Breast epithelium (tissue), 4 donors: ENCODE measurements at regions not wholly inside any gene's neighbourhood (a gene's known extent, or its start where the extent isn't known, plus 50 kb on each side); places are given as distances from the start of the nearest gene placed in this dataset.

ENCODE experiments used
- DNase-seq, 2 donors: peaks; one replicate each; pipeline ENCODE4 v3.0.0-alpha.2; 2019; ENCODE audit warnings: low spot score in 2 of 2
- H3K27ac ChIP-seq, 2 donors: fragments of 200-600 bp; sonication (generic) in 1 of 2; one replicate each; pipeline ENCODE4 v1.5.1; 2016 to 2019; ENCODE audit warnings: mild to moderate bottlenecking in 1 of 2
- H3K27me3 ChIP-seq, 2 donors: fragments of 200-600 bp; sonication (generic) in 1 of 2; one replicate each; pipeline versions ENCODE4 v1.5.1 to v1.6.0; 2017 to 2019; ENCODE audit warnings: control low read depth in 1 of 2, mild to moderate bottlenecking in 1 of 2
- H3K36me3 ChIP-seq: fragments of 200-600 bp; one replicate; pipeline ENCODE4 v1.5.1; 2019
- H3K4me1 ChIP-seq, 2 donors: fragments of 200-600 bp; sonication (generic); one replicate each; pipeline ENCODE4 v1.5.1; 2016 to 2019; ENCODE audit warnings: control low read depth in 1 of 2
- H3K4me3 ChIP-seq, 3 donors: fragments of 200-600 bp; sonication (generic); 1 replicate in 2 of 3; 2 replicates in 1 of 3; pipeline ENCODE4 v1.5.1; 2016 to 2019; ENCODE audit warnings: mild to moderate bottlenecking in 3 of 3, moderate library complexity in 2 of 3
- H3K9me3 ChIP-seq, 2 donors: fragments of 200-600 bp; sonication (generic) in 1 of 2; one replicate each; pipeline ENCODE4 v1.5.1; 2016 to 2019; ENCODE audit warnings: control low read depth in 1 of 2
- CTCF ChIP-seq, 3 donors: fragments of 450-650 bp; IDR thresholded peaks; one replicate each; pipeline ENCODE4 v1.5.1; 2016 to 2017; ENCODE audit warnings: antibody characterized with exemption in 3 of 3, mild to moderate bottlenecking in 3 of 3, moderate library complexity in 3 of 3
- POLR2A ChIP-seq: fragments of 450-650 bp; IDR thresholded peaks from one replicate; pipeline ENCODE4 v1.6.1; 2016; ENCODE audit warnings: antibody characterized with exemption, mild to moderate bottlenecking, moderate library complexity
- POLR2AphosphoS5 ChIP-seq, 3 donors: sonication (generic); formaldehyde crosslinking; IDR thresholded peaks; one replicate each; pipeline ENCODE4 v1.6.1; 2017; ENCODE audit warnings: antibody characterized with exemption in 3 of 3
- intact Hi-C: fragments of 100-400 bp; cut with DNase I; formaldehyde crosslinking; loops from one replicate; pipeline ENCODE4 v1.15.1; 2023; ENCODE audit warnings: low total_unique reads

DNA sequence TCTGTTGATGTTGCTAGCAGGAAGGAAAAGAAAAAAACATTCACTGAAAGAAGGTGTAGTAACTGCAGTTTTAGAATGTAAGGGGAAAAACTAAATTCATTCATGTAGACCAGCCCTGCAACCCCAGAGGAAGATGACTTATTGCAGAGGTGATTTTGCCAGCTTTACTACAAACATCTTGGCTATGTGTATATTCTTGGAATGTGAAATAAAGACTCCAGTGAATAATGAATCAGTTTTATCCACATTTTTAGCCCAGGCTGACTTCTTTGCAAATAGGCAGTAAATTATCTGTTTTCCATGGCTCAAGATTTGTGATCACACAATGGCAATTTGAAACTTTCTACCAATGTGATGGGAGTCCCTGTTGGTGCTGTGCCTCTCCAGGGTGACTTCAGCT lies 206.1 kb upstream of the SETBP1 start:
- no peaks in the 10 kb centered on the region for H3K36me3 ChIP-seq
- no peak for DNase-seq
- no peaks in the 10 kb centered on the region for H3K27me3 ChIP-seq
- H3K27ac ChIP-seq: no peak overlapping the region
- no peak overlapping the region for H3K4me3 ChIP-seq
- TF ChIP-seq CTCF (IDR thresholded peaks at IDR 0.05) (no peak), POLR2A (no peak), POLR2AphosphoS5 (IDR thresholded peaks at IDR 0.05) (no peak)
- H3K4me1 ChIP-seq: no peaks in the 10 kb centered on the region
- intact Hi-C loops: no loop called here
- H3K9me3 ChIP-seq: peaks cover 13% of the 10 kb centered on the region in 2 donors

GRCh38 chr18:44482761-44483160 lies 197.9 kb upstream of the SETBP1 start:
- TF ChIP-seq CTCF (IDR thresholded peaks at IDR 0.05): no peak
- no peak for TF ChIP-seq POLR2AphosphoS5 (IDR thresholded peaks at IDR 0.05)
- no peak for TF ChIP-seq POLR2A
- H3K4me1 ChIP-seq: no peaks in the 10 kb centered on the region
- no peak overlapping the region for H3K27ac ChIP-seq
- no peaks in the 10 kb centered on the region for H3K27me3 ChIP-seq
- no peak overlapping the region for H3K4me3 ChIP-seq
- intact Hi-C loops: no loop called here
- H3K9me3 ChIP-seq: peaks cover 14 to 21% of the 10 kb centered on the region in 2 donors
- H3K36me3 ChIP-seq: no peaks in the 10 kb centered on the region
- no peak for DNase-seq

DNA sequence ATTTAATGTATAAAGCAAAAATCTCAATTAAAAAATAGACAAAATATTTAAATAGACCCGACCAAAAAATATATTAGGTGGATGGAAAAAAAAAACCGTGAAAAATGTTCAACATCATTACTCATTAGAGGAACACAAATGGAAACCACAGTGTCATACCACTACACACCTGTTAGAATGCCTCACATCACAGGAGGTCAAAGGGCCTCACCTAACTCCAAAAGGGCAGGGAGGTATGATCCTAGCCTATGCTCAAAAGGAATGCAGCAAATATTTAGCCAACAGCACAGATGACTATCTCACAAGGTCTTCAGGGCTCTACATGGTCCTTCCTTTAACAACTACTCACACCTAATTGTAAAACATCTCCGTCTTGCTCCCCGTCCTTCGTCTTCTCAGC lies 185.5 kb upstream of the SETBP1 start:
- no peaks in the 10 kb centered on the region for H3K9me3 ChIP-seq
- TF ChIP-seq POLR2AphosphoS5 (IDR thresholded peaks at IDR 0.05) (no peak), POLR2A (no peak), CTCF (IDR thresholded peaks at IDR 0.05) (no peak)
- H3K4me3 ChIP-seq: no peak overlapping the region
- H3K4me1 ChIP-seq: no peaks in the 10 kb centered on the region
- intact Hi-C loops: no loop called here
- no peaks in the 10 kb centered on the region for H3K27me3 ChIP-seq
- H3K36me3 ChIP-seq: no peaks in the 10 kb centered on the region
- no peak overlapping the region for H3K27ac ChIP-seq
- no peak for DNase-seq

DNA sequence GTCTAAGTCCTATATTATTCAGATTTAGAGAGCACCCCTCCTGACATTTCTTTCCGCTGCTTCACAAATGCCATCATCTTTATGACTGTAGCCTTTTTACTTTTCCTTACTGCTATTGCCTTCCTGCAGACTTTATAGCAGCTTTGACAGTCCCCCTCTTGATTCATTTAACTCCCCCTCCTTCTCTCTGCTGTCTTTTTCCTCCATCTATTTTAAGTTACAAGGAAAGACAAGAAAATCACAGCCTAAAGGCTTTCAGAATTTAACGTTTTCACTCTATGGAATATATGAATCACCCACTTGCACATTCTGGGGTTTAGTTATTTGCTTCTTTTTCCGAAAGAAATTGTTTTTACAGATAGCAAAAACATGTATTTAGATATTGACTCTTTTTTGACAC lies 183.4 kb upstream of the SETBP1 start:
- DNase-seq: no peak
- Histone ChIP-seq H3K36me3 (no peaks in the 10 kb centered on the region), H3K4me3 (no peak overlapping the region), H3K4me1 (no peaks in the 10 kb centered on the region), H3K27me3 (no peaks in the 10 kb centered on the region), H3K9me3 (no peaks in the 10 kb centered on the region), H3K27ac (no peak overlapping the region)
- intact Hi-C loops: no loop called here
- TF ChIP-seq POLR2A (no peak), CTCF (IDR thresholded peaks at IDR 0.05) (no peak), POLR2AphosphoS5 (IDR thresholded peaks at IDR 0.05) (no peak)

DNA sequence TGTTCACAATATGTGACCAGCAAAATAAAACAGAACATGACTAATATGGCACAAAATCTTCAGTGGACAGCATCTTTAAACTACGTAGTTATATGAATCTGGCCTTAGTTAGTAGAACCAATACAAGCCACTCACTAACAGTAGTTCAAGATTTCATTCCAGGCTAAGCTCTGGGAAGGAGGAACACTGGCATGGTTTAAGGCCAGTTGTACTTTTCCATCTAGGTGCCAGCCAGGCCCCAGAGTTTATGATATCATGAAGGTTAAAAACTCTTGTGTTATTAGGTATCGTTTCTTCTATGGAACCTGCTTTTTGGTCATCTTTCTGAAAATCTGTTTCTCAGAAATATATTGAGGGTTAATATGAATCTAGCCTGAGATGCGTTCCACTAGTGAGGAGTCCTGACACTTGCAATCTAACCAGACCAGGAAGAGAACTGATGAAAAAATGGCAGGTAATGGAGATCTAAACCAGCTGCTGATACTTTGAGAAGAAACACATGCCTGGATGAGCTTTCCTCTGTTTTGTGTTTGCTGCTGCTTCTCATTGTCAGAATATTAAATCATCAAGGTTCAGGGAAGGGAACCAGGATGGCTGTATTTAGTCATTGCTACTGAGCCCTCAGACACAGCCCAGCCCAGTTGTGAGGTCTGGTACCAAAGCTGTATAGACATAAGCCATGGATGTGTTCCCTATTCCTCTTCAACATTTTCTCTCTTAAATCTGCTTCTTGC lies 182.8 kb upstream of the SETBP1 start:
- Histone ChIP-seq H3K4me3 (no peak overlapping the region), H3K36me3 (no peaks in the 10 kb centered on the region), H3K27ac (no peak overlapping the region), H3K4me1 (no peaks in the 10 kb centered on the region), H3K27me3 (no peaks in the 10 kb centered on the region), H3K9me3 (no peaks in the 10 kb centered on the region)
- intact Hi-C loops: no loop called here
- TF ChIP-seq POLR2AphosphoS5 (IDR thresholded peaks at IDR 0.05) (no peak), POLR2A (no peak)
- DNase-seq: no peak
